HepG2 (cell line): ENCODE measurements at regions not wholly inside any gene's neighbourhood (a gene's known extent, or its start where the extent isn't known, plus 50 kb on each side); places are given as distances from the start of the nearest gene placed in this dataset.

Experiments used
- BRD4 ChIP-seq: sonication (generic); formaldehyde crosslinking; IDR thresholded peaks from 2 replicates; pipeline ENCODE4 v1.4.0; 2020; ENCODE audit warnings: missing genetic modification reagents
- CREB1 ChIP-seq, 2 experiments: fragments of 450-650 bp in 1 of 2; IDR thresholded peaks; 2 replicates each; pipeline ENCODE4 v1.6.1; 2016 to 2017; ENCODE audit warnings: control low read depth in 1 of 2, mild to moderate bottlenecking in 1 of 2, missing compliant biosample characterization in 1 of 2, missing genetic modification characterization in 1 of 2
- CTCF ChIP-seq: sonication (generic); formaldehyde crosslinking; IDR thresholded peaks from 2 replicates; pipeline ENCODE4 v1.5.0; 2020; ENCODE audit warnings: mild to moderate bottlenecking, missing genetic modification reagents, moderate library complexity
- HMGXB4 ChIP-seq, 2 experiments: sonication (generic) in 1 of 2; formaldehyde crosslinking in 1 of 2; IDR thresholded peaks; 2 replicates each; pipeline versions ENCODE4 v1.4.0 to v1.6.1; 2018 to 2020; ENCODE audit warnings: missing genetic modification reagents in 2 of 2, borderline replicate concordance in 1 of 2, low read depth in 1 of 2, mild to moderate bottlenecking in 1 of 2, missing biosample characterization in 1 of 2
- JUND ChIP-seq: sonication (generic); formaldehyde crosslinking; IDR thresholded peaks from 2 replicates; pipeline ENCODE4 v1.8.0; 2022; ENCODE audit warnings: mild to moderate bottlenecking, missing genetic modification reagents
- NPAS2 ChIP-seq: sonication (generic); formaldehyde crosslinking; IDR thresholded peaks from 2 replicates; pipeline ENCODE4 v1.8.0; 2022; ENCODE audit warnings: mild to moderate bottlenecking, missing genetic modification reagents, borderline replicate concordance
- POLR2AphosphoS2 ChIP-seq: IDR thresholded peaks from 2 replicates; pipeline ENCODE4 v1.6.1; 2011; ENCODE audit warnings: low read depth, low read length, improper control_type of control experiment
- SP1 ChIP-seq, 2 experiments: fragments of 450-650 bp in 1 of 2; sonication (generic) in 1 of 2; formaldehyde crosslinking in 1 of 2; IDR thresholded peaks; 2 replicates each; pipeline versions ENCODE4 v1.4.0 to v1.6.1; 2016 to 2020; ENCODE audit warnings: missing genetic modification reagents in 1 of 2
- ZBTB7A ChIP-seq: sonication (generic); formaldehyde crosslinking; IDR thresholded peaks from 2 replicates; pipeline ENCODE4 v1.8.0; 2022; ENCODE audit warnings: mild to moderate bottlenecking, missing genetic modification reagents
- ZNF30 ChIP-seq: sonication (generic); formaldehyde crosslinking; IDR thresholded peaks from 2 replicates; pipeline ENCODE4 v1.5.0; 2020; ENCODE audit warnings: mild to moderate bottlenecking, missing genetic modification reagents
- ZNF704 ChIP-seq: sonication (generic); formaldehyde crosslinking; IDR thresholded peaks from 2 replicates; pipeline ENCODE4 v1.8.1; 2023; ENCODE audit warnings: mild to moderate bottlenecking, inconsistent platforms, moderate library complexity, missing genetic modification reagents, borderline replicate concordance

DNA sequence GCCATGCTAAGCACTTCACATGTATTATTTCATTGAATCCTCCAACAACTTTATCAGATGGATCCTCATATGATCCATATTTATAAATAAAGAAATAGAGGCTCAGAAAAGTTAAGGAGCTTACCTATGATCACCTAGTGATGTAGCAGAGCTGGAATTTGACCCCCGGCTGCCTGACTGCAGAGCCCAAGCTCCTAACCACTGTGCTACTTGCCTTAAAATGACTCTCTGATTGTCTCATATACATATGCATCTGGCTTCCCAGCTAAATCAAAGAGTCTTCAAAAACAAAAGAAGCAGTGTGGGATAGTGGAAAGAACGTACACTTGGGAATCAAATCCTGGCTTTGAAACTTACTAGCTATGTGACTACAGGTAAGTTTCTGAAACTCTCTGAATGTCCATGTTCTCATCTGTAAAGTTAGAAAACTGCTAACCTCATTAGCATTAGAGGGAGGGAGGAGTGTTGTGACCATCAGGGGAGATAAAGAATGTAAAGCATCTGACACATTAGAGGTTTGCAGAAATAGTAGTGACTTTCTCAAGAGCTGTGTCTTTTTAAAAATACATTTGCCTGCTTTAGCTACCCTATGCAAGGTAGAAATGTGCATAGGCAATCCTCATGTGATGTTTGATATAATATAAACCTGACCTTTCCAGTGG, 67.2 kb upstream of the BARHL2 start:
- TF ChIP-seq CTCF (no peak), ZNF30 (no peak), SP1 (IDR thresholded peaks at IDR 0.05) (no peak), SP1 (CRISPR knock-in tag; IDR thresholded peaks at IDR 0.05) (no peak), HMGXB4 (CRISPR knock-in tag; IDR thresholded peaks at IDR 0.05; ENCODE audit: borderline replicate concordance in 1 of 2, low read depth in 1 of 2) (no peak), POLR2AphosphoS2 (no peak), ZBTB7A (CRISPR knock-in tag) (no peak), ZNF704 (no peak), JUND (no peak), CREB1 (IDR thresholded peaks at IDR 0.05) (no peak), CREB1 (CRISPR knock-in tag; IDR thresholded peaks at IDR 0.05) (no peak), NPAS2 (CRISPR knock-in tag) (no peak), BRD4 (no peak)
